AG04450 (cell line): ENCODE measurements at regions not wholly inside any gene's neighbourhood (a gene's known extent, or its start where the extent isn't known, plus 50 kb on each side); places are given as distances from the start of the nearest gene placed in this dataset.
A peak's percentile ranks its signal among the peaks of the same experiment; 100 is the strongest.
"Not testable (repeated sequence)": the region's sequence is repeated elsewhere in the genome, so short reads cannot be mapped to it uniquely, and the experiment has no call there.

Source experiments
- CTCF ChIA-PET: fragments of 300-600, 350-600 bp; formaldehyde crosslinking; extraction: SDS; loops from one replicate; lab custom pipeline; 2022; ENCODE audit warnings: antibody characterized with exemption, inconsistent platforms; lab: Charles Lee
- POLR2A ChIA-PET: fragments of 350-600 bp; formaldehyde crosslinking; extraction: SDS; loops from one replicate; lab custom pipeline; 2021; ENCODE audit warnings: antibody characterized with exemption, inconsistent platforms; lab: Yijun Ruan, JAX
- DNase-seq: peaks from one replicate; pipeline ENCODE4 v3.0.0-alpha.2; 2011; ENCODE audit warnings: low read depth, low spot score
- H3K27ac ChIP-seq: one replicate; pipeline ENCODE4 v1.5.1; 2012; ENCODE audit warnings: low read depth, low read length, control low read depth
- H3K27me3 ChIP-seq: one replicate; pipeline ENCODE4 v1.6.0; 2012; ENCODE audit warnings: low read length; ENCODE audit not compliant: control insufficient read depth, insufficient read depth
- H3K4me3 ChIP-seq: 2 replicates; pipeline ENCODE4 v1.5.1; 2011; ENCODE audit warnings: mild to moderate bottlenecking, low read depth, low read length, control low read depth
- H3K9me3 ChIP-seq: 2 replicates; pipeline ENCODE4 v1.5.1; 2012; ENCODE audit warnings: low read length; ENCODE audit not compliant: control insufficient read depth, insufficient read depth
- TF ChIP-seq, protein P1 (sequence below): IDR thresholded peaks from 2 replicates; pipeline ENCODE4 v1.5.1; 2011; ENCODE audit warnings: low read depth, low read length, control low read depth, inconsistent platforms

GRCh38 chr21:17269760-17270159 lies 243.1 kb upstream of the CXADR start:
- ChIA-PET CTCF (interaction anchor here (0.6 to 1.6 kb wide), 6 partner anchors 11 to 1188 kb away, joined by 3 to 4 read pairs (median 3); no protein-coding TSS in a partner anchor), POLR2A (no interaction called here)
- H3K27me3 ChIP-seq, result no peaks in the 10 kb centered on the region
- H3K9me3 ChIP-seq, result no peaks in the 10 kb centered on the region
- TF ChIP-seq, protein P1, sequence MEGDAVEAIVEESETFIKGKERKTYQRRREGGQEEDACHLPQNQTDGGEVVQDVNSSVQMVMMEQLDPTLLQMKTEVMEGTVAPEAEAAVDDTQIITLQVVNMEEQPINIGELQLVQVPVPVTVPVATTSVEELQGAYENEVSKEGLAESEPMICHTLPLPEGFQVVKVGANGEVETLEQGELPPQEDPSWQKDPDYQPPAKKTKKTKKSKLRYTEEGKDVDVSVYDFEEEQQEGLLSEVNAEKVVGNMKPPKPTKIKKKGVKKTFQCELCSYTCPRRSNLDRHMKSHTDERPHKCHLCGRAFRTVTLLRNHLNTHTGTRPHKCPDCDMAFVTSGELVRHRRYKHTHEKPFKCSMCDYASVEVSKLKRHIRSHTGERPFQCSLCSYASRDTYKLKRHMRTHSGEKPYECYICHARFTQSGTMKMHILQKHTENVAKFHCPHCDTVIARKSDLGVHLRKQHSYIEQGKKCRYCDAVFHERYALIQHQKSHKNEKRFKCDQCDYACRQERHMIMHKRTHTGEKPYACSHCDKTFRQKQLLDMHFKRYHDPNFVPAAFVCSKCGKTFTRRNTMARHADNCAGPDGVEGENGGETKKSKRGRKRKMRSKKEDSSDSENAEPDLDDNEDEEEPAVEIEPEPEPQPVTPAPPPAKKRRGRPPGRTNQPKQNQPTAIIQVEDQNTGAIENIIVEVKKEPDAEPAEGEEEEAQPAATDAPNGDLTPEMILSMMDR, result no peak
- H3K4me3 ChIP-seq, result no peak overlapping the region
- no peak overlapping the region for H3K27ac ChIP-seq
- DNase-seq, result no peak

DNA sequence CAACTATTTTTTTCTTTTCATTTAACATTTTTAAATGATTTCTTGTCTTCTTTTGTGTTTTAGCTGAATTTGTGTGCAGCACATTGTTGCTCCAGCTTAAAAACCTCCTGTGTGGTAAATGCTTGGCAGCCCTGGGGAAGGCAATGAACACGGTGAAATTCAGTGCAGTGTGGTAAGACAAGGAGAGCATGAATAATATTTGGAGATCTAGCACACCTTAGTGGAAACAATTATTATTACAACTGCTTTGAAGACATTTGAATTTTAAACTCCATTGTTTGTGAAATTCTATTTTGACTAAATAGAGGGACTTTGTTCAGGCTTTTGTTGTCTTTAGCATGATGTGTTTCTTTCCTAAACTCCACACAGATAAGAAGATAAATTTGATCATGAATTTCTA lies 242.6 kb upstream of the CXADR start:
- TF ChIP-seq, protein P1, result peak; percentile 43
- ChIA-PET CTCF (interaction anchor here (0.6 to 1.6 kb wide), 7 partner anchors 11 to 1188 kb away, joined by 3 to 4 read pairs (median 3); no protein-coding TSS in a partner anchor), POLR2A (no interaction called here)
- DNase-seq, result peak; percentile 1
- no peak overlapping the region for H3K4me3 ChIP-seq
- H3K27me3 ChIP-seq, result no peaks in the 10 kb centered on the region
- no peaks in the 10 kb centered on the region for H3K9me3 ChIP-seq
- H3K27ac ChIP-seq, result no peak overlapping the region

- CTCF ChIA-PET, result no interaction called here
- H3K27me3 ChIP-seq, result no peaks in the 10 kb centered on the region
- H3K9me3 ChIP-seq, result no peaks in the 10 kb centered on the region
- no peak for DNase-seq
- POLR2A ChIA-PET, result no interaction called here
- TF ChIP-seq, protein P1, result no peak
- no peak overlapping the region for H3K27ac ChIP-seq
- H3K4me3 ChIP-seq, result no peak overlapping the region
These were observed 233.2 kb upstream of the CXADR start for GRCh38 chr21:17279663-17280062.

DNA sequence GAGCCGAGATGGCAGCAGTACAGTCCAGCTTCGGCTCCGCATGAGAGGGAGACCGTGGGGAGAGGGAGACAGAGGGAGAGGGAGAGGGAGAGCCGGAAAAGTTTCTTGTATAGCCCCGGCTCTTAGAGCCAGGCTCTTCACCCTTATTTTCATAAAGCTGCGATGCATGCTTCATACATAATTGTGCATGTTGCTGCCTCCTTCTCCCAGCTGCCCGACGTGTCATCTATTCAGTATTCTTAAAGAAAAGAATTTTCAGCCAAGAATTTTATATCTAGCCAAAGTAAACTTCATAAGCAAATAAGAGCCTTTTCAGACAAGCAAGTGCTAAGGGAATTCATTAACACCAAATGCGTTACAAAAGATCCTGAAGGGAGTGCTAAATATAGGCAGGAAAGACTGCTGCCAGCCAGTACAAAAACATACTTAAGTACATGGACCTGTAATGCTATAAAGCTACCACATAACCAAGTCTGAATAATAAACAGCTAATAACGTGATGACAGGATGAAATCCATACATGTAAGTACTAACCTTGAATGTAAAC lies 219.8 kb upstream of the CXADR start:
- DNase-seq, H3K4me3 ChIP-seq, H3K27ac ChIP-seq, POLR2A ChIA-PET, H3K27me3 ChIP-seq, CTCF ChIA-PET: not testable (repeated sequence)
- H3K9me3 ChIP-seq, result peaks cover 13% of the 10 kb centered on the region

DNA sequence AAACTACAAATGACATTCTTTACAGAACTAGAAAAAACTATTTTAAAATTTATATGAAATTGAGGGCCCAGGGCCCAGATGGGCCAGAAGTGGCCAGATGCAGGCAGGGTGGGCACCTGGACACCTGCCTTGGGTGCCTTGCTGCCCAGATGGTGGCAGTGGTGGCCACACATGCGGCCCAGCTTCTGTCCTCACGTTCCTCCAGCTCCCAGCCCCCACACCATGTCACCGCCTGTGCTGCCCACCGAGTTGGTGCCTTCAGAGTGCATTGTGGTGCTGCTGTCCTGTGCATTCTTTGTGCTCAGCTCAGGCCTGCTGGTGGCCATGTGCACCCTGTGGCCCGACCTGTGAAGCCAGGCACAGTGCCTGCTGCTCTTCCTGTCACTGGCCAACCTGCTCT lies 216.8 kb upstream of the CXADR start:
- no peaks in the 10 kb centered on the region for H3K27me3 ChIP-seq
- H3K9me3 ChIP-seq, result peaks cover 13% of the 10 kb centered on the region
- H3K4me3 ChIP-seq, result no peak overlapping the region
- TF ChIP-seq, protein P1, result no peak
- no peak overlapping the region for H3K27ac ChIP-seq
- POLR2A ChIA-PET, result no interaction called here
- CTCF ChIA-PET, result no interaction called here
- no peak for DNase-seq

DNA sequence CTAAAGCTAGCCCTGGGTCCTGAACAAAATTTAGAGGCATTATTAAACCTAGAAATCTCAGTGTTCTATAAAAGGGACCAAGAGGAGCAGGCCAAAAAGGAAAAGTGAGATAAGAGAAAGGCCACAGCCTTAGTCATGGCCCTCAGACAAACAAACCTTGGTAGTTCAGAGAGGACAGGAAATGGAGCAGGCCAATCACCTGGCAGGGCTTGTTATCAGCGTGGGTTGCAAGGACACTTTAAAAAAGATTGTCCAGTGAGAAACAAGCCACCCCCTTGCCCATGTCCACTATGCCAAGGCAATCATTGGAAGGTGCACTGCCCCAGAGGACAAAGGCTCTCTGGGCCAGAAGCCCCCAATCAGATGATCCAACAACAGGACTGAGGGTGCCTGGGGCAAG lies 213.3 kb upstream of the CXADR start:
- peaks cover 13% of the 10 kb centered on the region for H3K9me3 ChIP-seq
- H3K4me3 ChIP-seq, POLR2A ChIA-PET, H3K27ac ChIP-seq, DNase-seq, CTCF ChIA-PET, H3K27me3 ChIP-seq: not testable (repeated sequence)

GRCh38 chr21:17327715-17328114 lies 185.1 kb upstream of the CXADR start:
- H3K27me3 ChIP-seq, H3K27ac ChIP-seq, CTCF ChIA-PET, POLR2A ChIA-PET, DNase-seq, H3K4me3 ChIP-seq, H3K9me3 ChIP-seq: not testable (repeated sequence)
